ENCODE measurements at regions not wholly inside any gene's neighbourhood (a gene's known extent, or its start where the extent isn't known, plus 50 kb on each side); places are given as distances from the start of the nearest gene placed in this dataset.

DNA sequence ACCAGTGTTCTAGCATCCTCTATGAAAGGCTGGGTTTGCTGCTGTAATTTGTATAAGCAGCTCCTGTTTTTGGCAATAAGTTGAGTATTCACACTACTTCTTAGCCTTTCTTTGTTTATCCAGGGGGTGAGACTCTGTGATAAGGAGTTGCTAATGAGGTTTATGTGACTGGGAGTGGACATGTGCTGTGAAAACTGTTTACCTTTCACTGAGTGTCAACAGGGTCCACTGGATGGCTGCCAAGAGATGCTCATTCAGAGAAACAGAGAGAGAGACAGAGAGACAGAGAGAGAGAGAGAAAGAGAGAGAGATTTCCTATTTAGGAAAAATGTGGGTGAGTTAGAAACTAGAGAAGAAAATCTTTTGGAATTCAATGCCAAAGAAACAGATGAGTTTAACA lies 233.9 kb downstream of the CHIC2 start:
- Histone ChIP-seq H3K4me1 (no peaks in the 10 kb centered on the region), H3K36me3 (no peaks in the 10 kb centered on the region), H3K27ac (no peak overlapping the region), H3K27me3 (no peaks in the 10 kb centered on the region), H3K9me3 (no peaks in the 10 kb centered on the region), H3K4me3 (no peak overlapping the region)
- intact Hi-C loops (cut with DNase I), result no loop called here
- TF ChIP-seq POLR2AphosphoS5 (IDR thresholded peaks at IDR 0.05; ENCODE audit: insufficient read depth in 1 of 2, low read depth in 1 of 2) (no peak), POLR2A (IDR thresholded peaks at IDR 0.05) (no peak)
- TF ChIP-seq, protein P1, sequence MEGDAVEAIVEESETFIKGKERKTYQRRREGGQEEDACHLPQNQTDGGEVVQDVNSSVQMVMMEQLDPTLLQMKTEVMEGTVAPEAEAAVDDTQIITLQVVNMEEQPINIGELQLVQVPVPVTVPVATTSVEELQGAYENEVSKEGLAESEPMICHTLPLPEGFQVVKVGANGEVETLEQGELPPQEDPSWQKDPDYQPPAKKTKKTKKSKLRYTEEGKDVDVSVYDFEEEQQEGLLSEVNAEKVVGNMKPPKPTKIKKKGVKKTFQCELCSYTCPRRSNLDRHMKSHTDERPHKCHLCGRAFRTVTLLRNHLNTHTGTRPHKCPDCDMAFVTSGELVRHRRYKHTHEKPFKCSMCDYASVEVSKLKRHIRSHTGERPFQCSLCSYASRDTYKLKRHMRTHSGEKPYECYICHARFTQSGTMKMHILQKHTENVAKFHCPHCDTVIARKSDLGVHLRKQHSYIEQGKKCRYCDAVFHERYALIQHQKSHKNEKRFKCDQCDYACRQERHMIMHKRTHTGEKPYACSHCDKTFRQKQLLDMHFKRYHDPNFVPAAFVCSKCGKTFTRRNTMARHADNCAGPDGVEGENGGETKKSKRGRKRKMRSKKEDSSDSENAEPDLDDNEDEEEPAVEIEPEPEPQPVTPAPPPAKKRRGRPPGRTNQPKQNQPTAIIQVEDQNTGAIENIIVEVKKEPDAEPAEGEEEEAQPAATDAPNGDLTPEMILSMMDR (IDR thresholded peaks at IDR 0.05), result no peak
- DNase-seq (ENCODE audit: extremely low spot score in 2 of 2), result no peak

GRCh38 chr4:53821179-53821851 lies 230.0 kb upstream of the LNX1 start:
- H3K9me3 ChIP-seq, result no peaks in the 10 kb centered on the region
- no peaks in the 10 kb centered on the region for H3K4me1 ChIP-seq
- H3K4me3 ChIP-seq, result no peak overlapping the region
- no peak overlapping the region for H3K27ac ChIP-seq
- H3K27me3 ChIP-seq, result no peaks in the 10 kb centered on the region
- intact Hi-C loops (cut with DNase I), result no loop called here
- H3K36me3 ChIP-seq, result no peaks in the 10 kb centered on the region
- TF ChIP-seq POLR2A (IDR thresholded peaks at IDR 0.05) (no peak), POLR2AphosphoS5 (IDR thresholded peaks at IDR 0.05; ENCODE audit: insufficient read depth in 1 of 2, low read depth in 1 of 2) (no peak)
- TF ChIP-seq, protein P1 (IDR thresholded peaks at IDR 0.05), result no peak
- no peak for DNase-seq (ENCODE audit: extremely low spot score in 2 of 2)

- H3K4me3 ChIP-seq, result no peak overlapping the region
- TF ChIP-seq POLR2A (IDR thresholded peaks at IDR 0.05) (no peak), POLR2AphosphoS5 (IDR thresholded peaks at IDR 0.05; ENCODE audit: insufficient read depth in 1 of 2, low read depth in 1 of 2) (no peak)
- TF ChIP-seq, protein P1 (IDR thresholded peaks at IDR 0.05), result no peak
- no peaks in the 10 kb centered on the region for H3K27me3 ChIP-seq
- no peak for DNase-seq (ENCODE audit: extremely low spot score in 2 of 2)
- intact Hi-C loops (cut with DNase I), result no loop called here
- no peaks in the 10 kb centered on the region for H3K4me1 ChIP-seq
- H3K27ac ChIP-seq, result peak overlapping the region; percentile 62
- no peaks in the 10 kb centered on the region for H3K36me3 ChIP-seq
- no peaks in the 10 kb centered on the region for H3K9me3 ChIP-seq
Measured at GRCh38 chr4:53818104-53818503, 226.8 kb upstream of the LNX1 start.

GRCh38 chr4:53816561-53816960 lies 225.3 kb upstream of the LNX1 start:
- Histone ChIP-seq H3K4me1 (no peaks in the 10 kb centered on the region), H3K9me3 (no peaks in the 10 kb centered on the region), H3K27me3 (no peaks in the 10 kb centered on the region), H3K27ac (peak overlapping the region; percentile 25), H3K4me3 (no peak overlapping the region), H3K36me3 (no peaks in the 10 kb centered on the region)
- intact Hi-C loops (cut with DNase I), result no loop called here
- DNase-seq (ENCODE audit: extremely low spot score in 2 of 2), result no peak
- TF ChIP-seq, protein P1 (IDR thresholded peaks at IDR 0.05), result no peak
- TF ChIP-seq POLR2A (IDR thresholded peaks at IDR 0.05) (no peak), POLR2AphosphoS5 (IDR thresholded peaks at IDR 0.05; ENCODE audit: insufficient read depth in 1 of 2, low read depth in 1 of 2) (no peak)

- no peak for DNase-seq (ENCODE audit: extremely low spot score in 2 of 2)
- Histone ChIP-seq H3K36me3 (no peaks in the 10 kb centered on the region), H3K9me3 (no peaks in the 10 kb centered on the region), H3K4me3 (no peak overlapping the region), H3K27ac (no peak overlapping the region), H3K27me3 (no peaks in the 10 kb centered on the region), H3K4me1 (no peaks in the 10 kb centered on the region)
- intact Hi-C loops (cut with DNase I), result no loop called here
- no peak for TF ChIP-seq POLR2AphosphoS5 (IDR thresholded peaks at IDR 0.05; ENCODE audit: insufficient read depth in 1 of 2, low read depth in 1 of 2)
- no peak for TF ChIP-seq POLR2A (IDR thresholded peaks at IDR 0.05)
- TF ChIP-seq, protein P1 (IDR thresholded peaks at IDR 0.05), result no peak
Measured at GRCh38 chr4:53815281-53815680, 224.0 kb upstream of the LNX1 start.
